Epithelial cell of esophagus (primary cell): ENCODE measurements at regions not wholly inside any gene's neighbourhood (a gene's known extent, or its start where the extent isn't known, plus 50 kb on each side); places are given as distances from the start of the nearest gene placed in this dataset.
A peak's percentile ranks its signal among the peaks of the same experiment; 100 is the strongest.

Experiments
- DNase-seq: peaks from one replicate; pipeline ENCODE4 v3.0.0; 2010; ENCODE audit warnings: low read depth
- H3K4me3 ChIP-seq: 2 replicates; pipeline ENCODE4 v1.5.1; 2011; ENCODE audit warnings: mild to moderate bottlenecking, low read length, control low read depth
- CTCF ChIP-seq: IDR thresholded peaks from 2 replicates; pipeline ENCODE4 v1.5.1; 2011; ENCODE audit warnings: low read depth, mild to moderate bottlenecking, low read length, control low read depth, inconsistent platforms; ENCODE audit not compliant: insufficient read depth; ENCODE audit errors: missing control alignments

- TF ChIP-seq CTCF = no peak
- DNase-seq = peak; percentile 76
- H3K4me3 ChIP-seq = no peak overlapping the region
These were observed 680.3 kb upstream of the DIAPH2 start for GRCh38 chrX:96004386-96004785.

- no peak overlapping the region for H3K4me3 ChIP-seq
- no peak for DNase-seq
- no peak for TF ChIP-seq CTCF
These were observed 678.4 kb upstream of the DIAPH2 start for GRCh38 chrX:96006281-96006680.

- peak; percentile 32 for DNase-seq
- no peak overlapping the region for H3K4me3 ChIP-seq
- no peak for TF ChIP-seq CTCF
These were observed 657.2 kb upstream of the DIAPH2 start for GRCh38 chrX:96027407-96027806.

- no peak for TF ChIP-seq CTCF
These were observed 632.6 kb upstream of the DIAPH2 start for GRCh38 chrX:96052078-96052477.

GRCh38 chrX:96081891-96082290 lies 602.8 kb upstream of the DIAPH2 start:
- no peak overlapping the region for H3K4me3 ChIP-seq
- DNase-seq = no peak
- no peak for TF ChIP-seq CTCF

More at GRCh38 chrX:96052078-96052477, 632.6 kb upstream of the DIAPH2 start:
- DNase-seq = peak; percentile 50
- no peak overlapping the region for H3K4me3 ChIP-seq

- no peak for DNase-seq
- H3K4me3 ChIP-seq = no peak overlapping the region
- no peak for TF ChIP-seq CTCF
These were observed 590.0 kb upstream of the DIAPH2 start for GRCh38 chrX:96094616-96095015.

GRCh38 chrX:96098471-96098870 lies 586.2 kb upstream of the DIAPH2 start:
- no peak overlapping the region for H3K4me3 ChIP-seq
- TF ChIP-seq CTCF = no peak
- DNase-seq = no peak
